SU-DHL-6 (cell line): ENCODE measurements at regions not wholly inside any gene's neighbourhood (a gene's known extent, or its start where the extent isn't known, plus 50 kb on each side); places are given as distances from the start of the nearest gene placed in this dataset.

Experiments
- EZH2phosphoT487 ChIP-seq: fragments of 200-600 bp; sonication (generic), shearing (Covaris generic); conservative IDR thresholded peaks from 2 replicates; pipeline ENCODE4 v1.6.1; 2018; ENCODE audit warnings: mild to moderate bottlenecking, antibody characterized with exemption, low read length, moderate library complexity, mixed read lengths
- TF ChIP-seq, protein P1 (sequence below): fragments of 200-600 bp; sonication (generic); IDR thresholded peaks from one replicate; pipeline ENCODE4 v1.5.1; 2017; ENCODE audit warnings: antibody characterized with exemption, mild to moderate bottlenecking, low read length, moderate library complexity; ENCODE audit not compliant: insufficient read depth, poor library complexity, severe bottlenecking

DNA sequence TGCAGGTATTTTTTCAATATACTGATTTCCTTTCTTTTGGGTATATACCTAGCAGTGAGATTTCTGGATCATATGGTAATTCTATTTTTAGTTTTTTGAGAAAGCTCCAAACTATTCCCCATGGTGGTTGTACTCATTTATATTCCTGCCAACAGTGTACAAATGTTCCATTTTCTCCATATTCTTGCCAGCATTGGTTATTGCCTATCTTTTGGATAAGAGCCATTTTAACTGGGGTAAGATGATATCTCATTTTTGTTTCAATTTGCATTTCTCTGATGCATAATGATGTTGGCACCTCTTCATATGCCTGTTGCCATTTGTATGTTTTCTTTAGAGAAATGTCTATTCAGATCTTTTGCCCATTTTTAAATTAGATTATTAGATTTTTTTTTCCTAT lies 85.6 kb upstream of the FST start:
- TF ChIP-seq, protein P1, sequence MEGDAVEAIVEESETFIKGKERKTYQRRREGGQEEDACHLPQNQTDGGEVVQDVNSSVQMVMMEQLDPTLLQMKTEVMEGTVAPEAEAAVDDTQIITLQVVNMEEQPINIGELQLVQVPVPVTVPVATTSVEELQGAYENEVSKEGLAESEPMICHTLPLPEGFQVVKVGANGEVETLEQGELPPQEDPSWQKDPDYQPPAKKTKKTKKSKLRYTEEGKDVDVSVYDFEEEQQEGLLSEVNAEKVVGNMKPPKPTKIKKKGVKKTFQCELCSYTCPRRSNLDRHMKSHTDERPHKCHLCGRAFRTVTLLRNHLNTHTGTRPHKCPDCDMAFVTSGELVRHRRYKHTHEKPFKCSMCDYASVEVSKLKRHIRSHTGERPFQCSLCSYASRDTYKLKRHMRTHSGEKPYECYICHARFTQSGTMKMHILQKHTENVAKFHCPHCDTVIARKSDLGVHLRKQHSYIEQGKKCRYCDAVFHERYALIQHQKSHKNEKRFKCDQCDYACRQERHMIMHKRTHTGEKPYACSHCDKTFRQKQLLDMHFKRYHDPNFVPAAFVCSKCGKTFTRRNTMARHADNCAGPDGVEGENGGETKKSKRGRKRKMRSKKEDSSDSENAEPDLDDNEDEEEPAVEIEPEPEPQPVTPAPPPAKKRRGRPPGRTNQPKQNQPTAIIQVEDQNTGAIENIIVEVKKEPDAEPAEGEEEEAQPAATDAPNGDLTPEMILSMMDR: no peak
- no peak for TF ChIP-seq EZH2phosphoT487
